ENCODE measurements at regions not wholly inside any gene's neighbourhood (a gene's known extent, or its start where the extent isn't known, plus 50 kb on each side); places are given as distances from the start of the nearest gene placed in this dataset.

GRCh38 chr2:15745350-15745749 lies 153.7 kb downstream of the DDX1 start:
- no peaks in the 10 kb centered on the region for H3K4me1 Mint-ChIP-seq
- ATAC-seq (ENCODE audit: low read depth) (no peak), DNase-seq (no peak)
- H3K9me3 Mint-ChIP-seq, result peaks cover 2% of the 10 kb centered on the region
- peaks cover 18% of the 10 kb centered on the region for H3K27me3 Mint-ChIP-seq
- ChIA-PET POLR2A (no interaction called here), CTCF (no interaction called here)
- H3K27ac Mint-ChIP-seq, result no peak overlapping the region
- TF ChIP-seq CTCF (IDR thresholded peaks at IDR 0.05), result no peak
- H3K36me3 Mint-ChIP-seq (ENCODE audit: low read depth), result no peaks in the 10 kb centered on the region
- intact Hi-C loops (cut with micrococcal nuclease), result no loop called here
- no peak overlapping the region for H3K4me3 Mint-ChIP-seq

GRCh38 chr2:15745907-15746702 lies 154.4 kb downstream of the DDX1 start:
- TF ChIP-seq CTCF (IDR thresholded peaks at IDR 0.05), result no peak
- H3K27ac Mint-ChIP-seq, result no peak overlapping the region
- peaks cover 16% of the 10 kb centered on the region for H3K27me3 Mint-ChIP-seq
- intact Hi-C loops (cut with micrococcal nuclease), result no loop called here
- CTCF ChIA-PET, result no interaction called here
- ATAC-seq (ENCODE audit: low read depth) (no peak), DNase-seq (no peak)
- H3K4me1 Mint-ChIP-seq, result no peaks in the 10 kb centered on the region
- H3K36me3 Mint-ChIP-seq (ENCODE audit: low read depth), result no peaks in the 10 kb centered on the region
- POLR2A ChIA-PET, result no interaction called here
- H3K9me3 Mint-ChIP-seq, result peaks cover 2% of the 10 kb centered on the region
- no peak overlapping the region for H3K4me3 Mint-ChIP-seq

- Mint-ChIP-seq H3K27me3 (peaks cover 13% of the 10 kb centered on the region), H3K4me1 (no peaks in the 10 kb centered on the region), H3K36me3 (ENCODE audit: low read depth) (no peaks in the 10 kb centered on the region), H3K4me3 (no peak overlapping the region), H3K27ac (no peak overlapping the region), H3K9me3 (no peaks in the 10 kb centered on the region)
- POLR2A ChIA-PET, result no interaction called here
- CTCF ChIA-PET, result no interaction called here
- intact Hi-C loops (cut with micrococcal nuclease), result no loop called here
- no peak for TF ChIP-seq CTCF (IDR thresholded peaks at IDR 0.05)
- DNase-seq (no peak), ATAC-seq (ENCODE audit: low read depth) (no peak)
Observed at GRCh38 chr2:15746703-15747550, 155.3 kb downstream of the DDX1 start.

GRCh38 chr2:15747603-15748471 lies 156.2 kb downstream of the DDX1 start:
- ATAC-seq (ENCODE audit: low read depth) (no peak), DNase-seq (no peak)
- H3K36me3 Mint-ChIP-seq (ENCODE audit: low read depth), result no peaks in the 10 kb centered on the region
- H3K4me3 Mint-ChIP-seq, result no peak overlapping the region
- no peaks in the 10 kb centered on the region for H3K4me1 Mint-ChIP-seq
- H3K27ac Mint-ChIP-seq, result no peak overlapping the region
- peaks cover 8% of the 10 kb centered on the region for H3K27me3 Mint-ChIP-seq
- ChIA-PET POLR2A (no interaction called here), CTCF (no interaction called here)
- intact Hi-C loops (cut with micrococcal nuclease), result no loop called here
- TF ChIP-seq CTCF (IDR thresholded peaks at IDR 0.05), result no peak
- no peaks in the 10 kb centered on the region for H3K9me3 Mint-ChIP-seq

Measured in activated B cell treated with CpG ODN at 0.5 μM for 24 hours (primary cell).